Thyroid gland (tissue), 4 donors: ENCODE measurements at regions not wholly inside any gene's neighbourhood (a gene's known extent, or its start where the extent isn't known, plus 50 kb on each side); places are given as distances from the start of the nearest gene placed in this dataset.

Experiments
- POLR2A ChIP-seq, 2 donors: fragments of 450-650 bp; IDR thresholded peaks; one replicate each; pipeline ENCODE4 v1.6.1; 2017; ENCODE audit warnings: antibody characterized with exemption in 2 of 2, mild to moderate bottlenecking in 2 of 2, moderate library complexity in 1 of 2
- TF ChIP-seq, protein P1 (sequence below), 6 experiments: fragments of 200-600 bp in 3 of 6; fragments of 450-650 bp in 3 of 6; sonication (generic) in 3 of 6; IDR thresholded peaks; one replicate each; pipeline ENCODE4 v1.5.1; 2016 to 2019; ENCODE audit warnings: antibody characterized with exemption in 6 of 6, mild to moderate bottlenecking in 2 of 6, inconsistent platforms in 1 of 6, moderate library complexity in 1 of 6

DNA sequence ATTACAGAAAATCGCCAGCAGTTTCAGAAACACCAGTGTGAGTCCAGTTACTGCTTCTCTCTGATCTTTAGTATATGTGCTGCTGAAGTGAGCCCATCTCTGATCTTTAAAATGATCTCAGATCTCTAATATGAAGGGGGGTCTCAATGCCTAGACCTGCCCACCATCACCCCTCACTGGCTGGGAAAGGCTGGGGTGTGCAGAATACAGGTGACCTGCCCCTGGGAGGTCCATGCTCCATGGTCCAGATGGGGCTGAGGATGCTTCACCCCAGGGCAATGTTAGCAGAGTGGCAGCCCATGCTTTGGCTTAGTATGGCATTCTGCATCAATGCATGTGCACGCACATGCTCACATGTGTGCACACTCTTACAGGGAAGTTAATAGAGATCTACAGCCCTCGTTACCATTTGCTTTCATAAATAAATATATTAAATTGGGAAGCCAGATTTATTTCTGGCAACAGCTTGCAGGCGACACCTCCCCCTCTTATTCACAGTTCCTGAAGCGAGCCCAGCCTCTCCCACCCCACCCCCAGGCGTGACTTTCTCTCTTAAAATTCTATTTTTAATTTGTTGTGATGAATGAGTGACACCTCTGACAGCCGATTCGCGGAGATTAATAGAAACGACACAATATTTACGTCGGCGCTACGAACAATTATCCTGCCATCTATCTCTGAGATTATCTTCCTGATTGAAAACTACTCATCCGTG is 104.7 kb upstream of the ESRRB start:
- TF ChIP-seq, protein P1, sequence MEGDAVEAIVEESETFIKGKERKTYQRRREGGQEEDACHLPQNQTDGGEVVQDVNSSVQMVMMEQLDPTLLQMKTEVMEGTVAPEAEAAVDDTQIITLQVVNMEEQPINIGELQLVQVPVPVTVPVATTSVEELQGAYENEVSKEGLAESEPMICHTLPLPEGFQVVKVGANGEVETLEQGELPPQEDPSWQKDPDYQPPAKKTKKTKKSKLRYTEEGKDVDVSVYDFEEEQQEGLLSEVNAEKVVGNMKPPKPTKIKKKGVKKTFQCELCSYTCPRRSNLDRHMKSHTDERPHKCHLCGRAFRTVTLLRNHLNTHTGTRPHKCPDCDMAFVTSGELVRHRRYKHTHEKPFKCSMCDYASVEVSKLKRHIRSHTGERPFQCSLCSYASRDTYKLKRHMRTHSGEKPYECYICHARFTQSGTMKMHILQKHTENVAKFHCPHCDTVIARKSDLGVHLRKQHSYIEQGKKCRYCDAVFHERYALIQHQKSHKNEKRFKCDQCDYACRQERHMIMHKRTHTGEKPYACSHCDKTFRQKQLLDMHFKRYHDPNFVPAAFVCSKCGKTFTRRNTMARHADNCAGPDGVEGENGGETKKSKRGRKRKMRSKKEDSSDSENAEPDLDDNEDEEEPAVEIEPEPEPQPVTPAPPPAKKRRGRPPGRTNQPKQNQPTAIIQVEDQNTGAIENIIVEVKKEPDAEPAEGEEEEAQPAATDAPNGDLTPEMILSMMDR (IDR thresholded peaks at IDR 0.05), result no peak
- TF ChIP-seq POLR2A (IDR thresholded peaks at IDR 0.05), result no peak
